ENCODE measurements at regions not wholly inside any gene's neighbourhood (a gene's known extent, or its start where the extent isn't known, plus 50 kb on each side); places are given as distances from the start of the nearest gene placed in this dataset.

GRCh38 chr3:87873136-87873535 lies 185.7 kb downstream of the CGGBP1 start:
- Histone ChIP-seq H3K27ac (no peak overlapping the region), H3K4me1 (no peaks in the 10 kb centered on the region), H3K9me3 (peaks cover 0 to 6% of the 10 kb centered on the region in 2 donors), H3K36me3 (no peaks in the 10 kb centered on the region), H3K4me3 (no peak overlapping the region), H3K27me3 (no peaks in the 10 kb centered on the region)
- no peak for DNase-seq (ENCODE audit: low spot score in 2 of 2)
- intact Hi-C loops (cut with DNase I), result no loop called here
- no peak for TF ChIP-seq CTCF (IDR thresholded peaks at IDR 0.05)

- H3K27me3 ChIP-seq, result no peaks in the 10 kb centered on the region
- no peak for DNase-seq (ENCODE audit: low spot score in 2 of 2)
- TF ChIP-seq CTCF (IDR thresholded peaks at IDR 0.05), result no peak
- H3K36me3 ChIP-seq, result no peaks in the 10 kb centered on the region
- intact Hi-C loops (cut with DNase I), result no loop called here
- no peaks in the 10 kb centered on the region for H3K4me1 ChIP-seq
- no peak overlapping the region for H3K4me3 ChIP-seq
- H3K27ac ChIP-seq, result no peak overlapping the region
- peaks cover 0 to 6% of the 10 kb centered on the region in 2 donors for H3K9me3 ChIP-seq
These were observed 191.8 kb downstream of the CGGBP1 start for GRCh38 chr3:87867001-87867400.

GRCh38 chr3:87856126-87856525 lies 202.7 kb downstream of the CGGBP1 start:
- H3K4me3 ChIP-seq, result no peak overlapping the region
- no peak for TF ChIP-seq CTCF (IDR thresholded peaks at IDR 0.05)
- H3K4me1 ChIP-seq, result no peaks in the 10 kb centered on the region
- no peak overlapping the region for H3K27ac ChIP-seq
- no peaks in the 10 kb centered on the region for H3K36me3 ChIP-seq
- DNase-seq (ENCODE audit: low spot score in 2 of 2), result no peak
- H3K27me3 ChIP-seq, result no peaks in the 10 kb centered on the region
- H3K9me3 ChIP-seq, result no peaks in the 10 kb centered on the region
- intact Hi-C loops (cut with DNase I), result no loop called here

GRCh38 chr3:87855616-87856015 lies 203.2 kb downstream of the CGGBP1 start:
- Histone ChIP-seq H3K4me1 (no peaks in the 10 kb centered on the region), H3K27me3 (no peaks in the 10 kb centered on the region), H3K36me3 (no peaks in the 10 kb centered on the region), H3K9me3 (no peaks in the 10 kb centered on the region), H3K27ac (no peak overlapping the region), H3K4me3 (no peak overlapping the region)
- intact Hi-C loops (cut with DNase I), result no loop called here
- TF ChIP-seq CTCF (IDR thresholded peaks at IDR 0.05), result no peak
- no peak for DNase-seq (ENCODE audit: low spot score in 2 of 2)

- Histone ChIP-seq H3K36me3 (no peaks in the 10 kb centered on the region), H3K4me3 (no peak overlapping the region), H3K4me1 (no peaks in the 10 kb centered on the region), H3K27me3 (no peaks in the 10 kb centered on the region), H3K9me3 (no peaks in the 10 kb centered on the region), H3K27ac (no peak overlapping the region)
- DNase-seq (ENCODE audit: low spot score in 2 of 2), result no peak
- intact Hi-C loops (cut with DNase I), result no loop called here
- TF ChIP-seq CTCF (IDR thresholded peaks at IDR 0.05), result no peak
These were observed 203.6 kb downstream of the CGGBP1 start for GRCh38 chr3:87855211-87855610.

- Histone ChIP-seq H3K36me3 (no peaks in the 10 kb centered on the region), H3K27ac (no peak overlapping the region), H3K4me3 (no peak overlapping the region), H3K9me3 (no peaks in the 10 kb centered on the region), H3K27me3 (no peaks in the 10 kb centered on the region), H3K4me1 (no peaks in the 10 kb centered on the region)
- TF ChIP-seq CTCF (IDR thresholded peaks at IDR 0.05), result no peak
- DNase-seq (ENCODE audit: low spot score in 2 of 2), result no peak
- intact Hi-C loops (cut with DNase I), result no loop called here
These were observed 210.8 kb downstream of the CGGBP1 start for GRCh38 chr3:87848003-87848402.
